ENCODE measurements at regions not wholly inside any gene's neighbourhood (a gene's known extent, or its start where the extent isn't known, plus 50 kb on each side); places are given as distances from the start of the nearest gene placed in this dataset.

GRCh38 chr2:145688156-145688555 is 1168.2 kb upstream of the ZEB2 start:
- DNase-seq, result no peak

GRCh38 chr2:145687442-145688134 is 1167.7 kb upstream of the ZEB2 start:
- no peak for DNase-seq

DNA sequence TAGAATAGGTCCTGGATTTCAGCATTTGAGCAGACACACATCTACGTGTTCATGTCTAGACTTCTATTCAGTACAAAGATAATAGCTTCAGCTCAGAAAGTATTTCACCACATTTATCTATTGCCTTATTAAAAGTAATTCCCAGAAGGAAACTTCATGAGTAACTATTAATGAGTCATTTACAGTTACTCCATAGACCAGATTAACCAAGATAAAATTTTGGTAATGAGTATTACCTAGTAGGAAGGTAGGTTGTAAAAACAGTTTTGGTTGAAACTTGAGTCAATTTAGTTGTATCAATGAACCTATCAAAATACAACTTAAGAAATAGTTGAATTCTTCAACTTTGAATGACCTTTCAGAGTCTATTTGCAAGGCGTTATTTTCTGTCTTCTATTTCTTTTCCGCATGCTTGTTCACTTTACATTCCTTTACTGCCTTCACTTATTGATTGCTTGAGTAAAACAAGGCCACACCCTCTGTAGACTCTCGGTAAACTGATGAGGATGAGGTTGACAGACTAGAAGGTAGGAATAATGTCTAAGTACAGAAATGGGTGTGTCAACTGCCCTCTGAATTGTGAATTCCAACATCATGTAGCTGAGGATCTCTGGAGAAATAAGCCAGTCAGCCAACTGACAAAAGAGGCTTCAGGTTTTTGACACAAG is 1165.6 kb upstream of the ZEB2 start:
- no peak for DNase-seq

DNA sequence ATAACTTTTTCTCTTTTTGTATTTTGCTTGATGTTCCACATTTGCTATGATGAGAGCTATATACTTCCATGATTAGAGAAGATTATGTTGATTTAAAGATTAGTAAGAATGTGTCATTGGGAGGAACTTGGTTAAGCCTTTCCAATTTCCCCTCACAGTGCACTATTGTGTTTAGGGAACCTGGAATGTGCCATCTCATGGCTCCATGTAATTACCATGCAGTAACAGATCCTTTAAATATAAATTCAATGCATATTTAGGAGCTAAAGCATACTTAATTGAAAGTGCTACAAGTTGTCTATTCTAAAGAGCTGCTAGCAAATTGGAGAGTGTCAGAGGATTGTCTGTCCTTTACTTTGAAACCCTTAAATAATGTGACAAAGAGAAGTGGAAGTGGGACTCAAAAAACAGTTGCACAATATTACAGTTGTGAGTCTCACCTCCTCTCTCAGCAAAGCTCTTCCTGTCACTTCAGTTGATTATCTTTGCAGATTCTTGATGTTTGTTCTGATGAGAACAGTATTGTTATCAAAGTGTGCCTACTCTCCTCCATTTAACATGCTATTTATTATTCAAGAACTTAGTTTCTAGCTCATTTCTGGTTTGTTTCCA is 1162.7 kb upstream of the ZEB2 start:
- DNase-seq, result no peak

DNA sequence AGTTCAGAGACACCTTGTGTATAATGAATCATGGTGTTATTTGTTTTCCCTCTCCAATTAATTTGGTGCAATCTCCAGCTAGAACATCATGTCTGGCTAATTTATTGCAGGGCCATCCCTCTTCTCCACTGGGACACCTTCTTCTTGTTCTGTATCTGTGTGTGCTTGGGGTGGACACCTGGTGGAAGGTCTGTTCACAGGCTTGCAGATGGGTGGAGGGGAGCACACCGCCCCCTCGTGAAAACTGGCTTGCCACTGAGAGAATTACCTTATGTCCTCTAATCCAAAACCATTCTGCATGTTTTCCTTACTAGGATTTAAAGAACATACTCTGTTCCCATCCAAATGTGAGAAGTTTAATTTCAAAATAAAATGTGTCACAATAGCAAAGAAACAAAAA is 1160.4 kb upstream of the ZEB2 start:
- no peak for DNase-seq

- DNase-seq, result no peak
Observed at GRCh38 chr2:145677371-145677770, 1157.5 kb upstream of the ZEB2 start.

- DNase-seq, result no peak
Observed at GRCh38 chr2:145674705-145675104, 1154.8 kb upstream of the ZEB2 start.

GRCh38 chr2:145669301-145669700 is 1149.4 kb upstream of the ZEB2 start:
- no peak for DNase-seq

GRCh38 chr2:145666552-145666951 is 1146.6 kb upstream of the ZEB2 start:
- DNase-seq, result no peak

DNA sequence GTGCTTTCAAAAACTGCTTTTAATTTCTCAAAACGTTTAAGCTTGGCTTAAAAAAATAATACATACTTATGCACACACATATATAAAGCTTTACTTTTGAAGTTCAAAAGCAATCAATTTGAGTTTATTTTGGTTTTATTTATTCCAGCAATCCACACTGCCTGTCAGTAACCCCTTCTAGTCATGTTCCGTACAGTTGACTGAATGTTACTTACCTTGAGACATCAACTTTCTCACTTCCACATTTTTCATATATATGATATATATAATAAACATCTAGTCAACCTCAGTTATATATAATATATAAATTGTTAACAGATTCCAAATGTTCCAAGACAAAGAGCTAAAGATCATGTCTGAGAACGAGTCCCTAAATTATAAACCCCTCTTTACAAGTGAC is 1137.3 kb upstream of the ZEB2 start:
- DNase-seq, result no peak

- no peak for DNase-seq
Observed at GRCh38 chr2:145655165-145655765, 1135.3 kb upstream of the ZEB2 start.

- DNase-seq, result no peak
Observed at GRCh38 chr2:145654746-145655145, 1134.8 kb upstream of the ZEB2 start.

GRCh38 chr2:145654156-145654555 is 1134.2 kb upstream of the ZEB2 start:
- DNase-seq, result no peak

- DNase-seq, result no peak
Observed at GRCh38 chr2:145653553-145653952, 1133.6 kb upstream of the ZEB2 start.

DNA sequence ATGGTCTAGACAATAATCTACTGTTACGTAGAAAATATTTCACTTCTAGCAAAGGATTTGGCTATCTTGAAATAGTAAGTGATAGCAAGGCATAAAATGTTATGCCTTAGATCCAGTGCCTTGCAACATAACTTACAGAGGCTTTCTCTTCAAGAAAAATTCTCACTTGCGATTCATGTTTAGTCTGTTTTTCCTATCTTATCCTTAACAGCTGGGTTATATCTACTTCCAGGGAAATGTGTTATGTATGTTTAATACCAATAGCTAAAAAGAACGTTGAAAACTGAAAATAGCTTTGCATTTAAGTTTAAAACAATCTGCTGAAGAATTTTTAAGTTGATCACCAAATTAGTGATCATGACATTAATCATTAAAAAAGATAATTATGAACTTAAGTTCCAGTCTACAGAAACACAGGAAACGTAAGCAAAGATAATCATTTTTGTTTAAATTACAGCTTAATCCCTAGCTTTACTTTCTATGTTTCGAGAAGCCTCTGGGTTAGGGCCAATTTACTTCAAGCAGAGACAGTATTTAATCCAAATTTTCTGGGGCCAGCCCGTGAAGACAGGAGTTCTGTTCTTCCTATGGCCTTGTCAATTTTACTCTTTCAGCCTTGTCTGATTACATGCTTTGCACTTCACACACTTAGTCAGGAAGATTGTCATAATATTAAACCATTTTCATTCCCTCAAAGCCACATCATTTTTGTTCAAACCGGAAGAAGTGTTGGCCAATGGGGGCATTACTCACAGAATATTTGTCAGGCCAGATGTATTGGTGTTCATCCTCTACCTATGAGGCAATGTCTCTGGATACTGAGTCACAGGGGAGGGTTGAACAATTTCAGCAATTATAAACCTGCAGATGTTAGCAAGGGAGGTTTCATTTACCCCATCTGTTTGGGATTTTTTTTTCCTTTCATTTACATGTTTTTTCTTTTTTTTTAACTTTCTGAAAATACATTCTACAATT is 1132.9 kb upstream of the ZEB2 start:
- no peak for DNase-seq

DNA sequence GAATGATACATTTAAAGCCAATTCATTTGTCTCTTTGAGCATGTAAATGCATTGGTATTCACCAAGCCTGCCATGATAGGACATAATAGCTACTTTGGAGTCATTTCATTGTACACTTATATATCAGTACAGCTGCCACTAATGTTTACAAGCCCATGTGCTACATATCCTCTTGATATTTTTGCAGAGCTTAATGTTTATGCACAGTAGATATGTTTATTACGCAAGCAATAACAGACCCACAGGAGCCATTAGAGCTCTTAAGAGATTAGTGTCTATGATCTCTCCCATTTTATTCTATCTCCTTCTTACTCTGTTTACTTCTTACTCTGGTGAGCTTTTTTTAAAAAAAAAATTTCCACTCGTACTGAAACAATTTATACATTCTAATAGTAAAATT is 1132.1 kb upstream of the ZEB2 start:
- DNase-seq, result no peak

DNA sequence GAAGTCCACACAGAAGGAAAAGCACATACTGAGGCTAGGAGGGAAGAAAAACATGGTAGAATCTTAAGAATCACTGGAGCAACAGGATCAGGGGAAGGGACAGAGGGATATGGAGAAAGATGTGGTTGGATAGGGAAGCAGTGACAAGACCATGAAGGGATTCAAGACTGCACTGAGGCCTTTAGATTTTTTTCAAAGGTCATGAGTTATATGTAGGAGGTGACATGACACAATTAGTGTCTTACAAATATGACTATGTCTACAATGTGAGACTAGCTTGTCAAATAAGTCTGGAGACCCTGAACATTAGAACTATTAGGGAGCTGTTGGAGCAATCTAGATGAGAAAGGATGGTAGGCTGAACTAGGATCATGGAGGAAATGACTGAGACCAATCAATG is 1130.3 kb upstream of the ZEB2 start:
- DNase-seq, result no peak

GRCh38 chr2:145649061-145649460 is 1129.1 kb upstream of the ZEB2 start:
- DNase-seq, result no peak

GRCh38 chr2:145644820-145645302 is 1124.9 kb upstream of the ZEB2 start:
- no peak for DNase-seq

DNA sequence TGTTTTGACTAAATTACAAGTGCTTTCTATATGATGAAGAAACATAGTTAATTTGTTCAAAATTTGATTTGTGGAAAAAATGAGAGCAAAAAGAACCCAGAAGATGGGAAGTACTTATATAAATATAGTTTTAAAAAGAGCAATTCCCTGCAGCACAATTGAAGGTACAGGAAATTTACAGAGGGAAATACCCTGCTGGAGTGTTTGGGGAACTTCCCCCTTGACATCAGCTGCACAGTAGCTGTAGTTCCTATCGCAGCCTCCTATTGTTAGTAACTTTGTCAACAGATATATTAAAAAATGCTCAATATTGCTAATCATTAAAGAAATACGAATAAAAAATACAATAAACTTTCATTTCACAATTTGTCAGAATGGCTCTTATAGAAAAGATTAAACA is 1118.8 kb upstream of the ZEB2 start:
- DNase-seq, result no peak

GRCh38 chr2:145635706-145636427 is 1115.9 kb upstream of the ZEB2 start:
- no peak for DNase-seq

GRCh38 chr2:145631561-145631960 is 1111.6 kb upstream of the ZEB2 start:
- no peak for DNase-seq

All from activated gamma-delta T cell treated with Interleukin-2 at 50 U/mL for 16 hours (primary cell).